Fibroblast of skin of right biceps (primary cell): ENCODE measurements at regions not wholly inside any gene's neighbourhood (a gene's known extent, or its start where the extent isn't known, plus 50 kb on each side); places are given as distances from the start of the nearest gene placed in this dataset.
"Not testable (repeated sequence)": the region's sequence is repeated elsewhere in the genome, so short reads cannot be mapped to it uniquely, and the experiment has no call there.

Experiments used
- DNase-seq: peaks from one replicate; pipeline ENCODE4 v3.0.0-alpha.2; 2013

- DNase-seq, result no peak
Measured at GRCh38 chr14:48349689-48350088, 674.3 kb upstream of the MDGA2 start.

- no peak for DNase-seq
Measured at GRCh38 chr14:48341069-48341468, 665.7 kb upstream of the MDGA2 start.

GRCh38 chr14:48333221-48333920 lies 658.0 kb upstream of the MDGA2 start:
- no peak for DNase-seq

- no peak for DNase-seq
Measured at GRCh38 chr14:48331421-48331820, 656.0 kb upstream of the MDGA2 start.

- no peak for DNase-seq
Measured at GRCh38 chr14:48325486-48325885, 650.1 kb upstream of the MDGA2 start.

GRCh38 chr14:48323665-48324064 lies 648.3 kb upstream of the MDGA2 start:
- no peak for DNase-seq

GRCh38 chr14:48319823-48320222 lies 644.4 kb upstream of the MDGA2 start:
- DNase-seq, result no peak

- no peak for DNase-seq
Measured at GRCh38 chr14:48304729-48305128, 629.3 kb upstream of the MDGA2 start.

- DNase-seq, result no peak
Measured at GRCh38 chr14:48289701-48290100, 614.3 kb upstream of the MDGA2 start.

- not testable (repeated sequence) for DNase-seq
Measured at GRCh38 chr14:48285217-48285616, 609.8 kb upstream of the MDGA2 start.

GRCh38 chr14:48275301-48275700 lies 599.9 kb upstream of the MDGA2 start:
- DNase-seq, result no peak

- no peak for DNase-seq
Measured at GRCh38 chr14:48274826-48275225, 599.4 kb upstream of the MDGA2 start.

GRCh38 chr14:48267926-48268325 lies 592.5 kb upstream of the MDGA2 start:
- DNase-seq, result not testable (repeated sequence)

GRCh38 chr14:48266201-48266600 lies 590.8 kb upstream of the MDGA2 start:
- not testable (repeated sequence) for DNase-seq

GRCh38 chr14:48261436-48261835 lies 586.0 kb upstream of the MDGA2 start:
- no peak for DNase-seq

GRCh38 chr14:48260394-48261295 lies 585.2 kb upstream of the MDGA2 start:
- DNase-seq, result not testable (repeated sequence)

GRCh38 chr14:48259876-48260275 lies 584.5 kb upstream of the MDGA2 start:
- DNase-seq, result not testable (repeated sequence)

- not testable (repeated sequence) for DNase-seq
Measured at GRCh38 chr14:48259232-48259631, 583.8 kb upstream of the MDGA2 start.

GRCh38 chr14:48258703-48259102 lies 583.3 kb upstream of the MDGA2 start:
- DNase-seq, result not testable (repeated sequence)

- DNase-seq, result no peak
Measured at GRCh38 chr14:48253020-48253419, 577.6 kb upstream of the MDGA2 start.

GRCh38 chr14:48251290-48251689 lies 575.9 kb upstream of the MDGA2 start:
- no peak for DNase-seq

GRCh38 chr14:48250575-48250974 lies 575.2 kb upstream of the MDGA2 start:
- DNase-seq, result no peak

GRCh38 chr14:48247977-48248376 lies 572.6 kb upstream of the MDGA2 start:
- no peak for DNase-seq

GRCh38 chr14:48243900-48244299 lies 568.5 kb upstream of the MDGA2 start:
- DNase-seq, result no peak
